Activated T-helper 9 cell treated with anti-CD3 and anti-CD28 coated beads, Interleukin-2, amount 50 U/mL, for 16 hours (primary cell): ENCODE measurements at regions not wholly inside any gene's neighbourhood (a gene's known extent, or its start where the extent isn't known, plus 50 kb on each side); places are given as distances from the start of the nearest gene placed in this dataset.

Experiments used
- DNase-seq: peaks from one replicate; pipeline ENCODE4 v3.0.0-alpha.2; 2020; ENCODE audit warnings: low read depth

DNA sequence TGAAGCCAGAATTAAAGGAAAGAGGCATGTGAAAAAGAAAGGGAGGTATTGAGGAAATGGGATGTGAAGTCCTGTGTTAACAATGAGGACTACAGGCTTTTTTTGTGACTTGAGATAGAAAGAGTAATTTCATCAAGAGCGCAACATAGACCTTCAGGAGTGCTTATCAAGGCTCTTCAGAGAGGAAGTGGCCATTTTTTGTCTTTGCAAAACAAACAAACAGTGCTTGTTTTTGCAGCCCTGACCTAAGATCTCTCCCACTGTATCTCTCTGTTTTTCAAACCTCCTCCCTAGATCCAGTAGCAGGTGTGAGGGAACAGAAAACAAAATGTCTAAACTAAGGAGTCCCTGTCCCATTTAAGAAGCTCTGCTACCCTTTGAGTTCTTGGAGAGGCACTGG is 710.3 kb upstream of the MARCKS start:
- no peak for DNase-seq

- DNase-seq: no peak
These were observed 709.6 kb upstream of the MARCKS start for GRCh38 chr6:113147544-113147943.

DNA sequence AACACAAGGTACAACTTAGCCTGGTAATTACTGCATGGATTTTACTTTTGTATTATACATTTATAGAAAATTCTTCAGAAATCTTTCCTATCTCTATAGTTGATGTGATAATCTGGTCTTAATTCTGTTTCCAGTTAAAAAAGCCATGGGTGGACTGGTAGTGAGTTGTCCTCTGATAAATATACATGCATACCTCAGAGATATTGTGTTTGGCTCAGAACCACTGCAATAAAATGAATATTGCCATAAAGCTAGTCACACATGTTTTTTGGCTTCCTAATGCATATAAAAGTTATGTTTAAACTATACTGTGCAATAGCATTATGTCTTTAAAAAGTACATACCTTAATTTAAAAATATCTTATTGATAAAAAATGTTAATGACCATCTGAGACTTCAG is 708.6 kb upstream of the MARCKS start:
- no peak for DNase-seq

- no peak for DNase-seq
These were observed 707.6 kb upstream of the MARCKS start for GRCh38 chr6:113149511-113149910.

- DNase-seq: no peak
These were observed 696.7 kb upstream of the MARCKS start for GRCh38 chr6:113160306-113161017.

DNA sequence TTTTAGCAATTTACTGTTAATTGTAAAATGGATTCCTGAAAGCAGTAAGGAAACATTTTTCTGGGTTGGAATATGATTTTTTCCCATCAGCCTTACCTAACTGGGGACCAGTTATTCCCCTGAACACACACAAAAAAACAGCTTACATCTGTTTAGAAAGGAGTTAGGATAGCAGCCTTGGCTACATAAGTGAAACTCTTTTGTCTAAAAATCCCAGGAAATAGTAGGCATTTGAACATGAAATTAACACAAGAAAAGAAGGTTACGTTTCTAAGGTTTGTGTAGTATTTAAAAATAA is 696.2 kb upstream of the MARCKS start:
- DNase-seq: no peak

DNA sequence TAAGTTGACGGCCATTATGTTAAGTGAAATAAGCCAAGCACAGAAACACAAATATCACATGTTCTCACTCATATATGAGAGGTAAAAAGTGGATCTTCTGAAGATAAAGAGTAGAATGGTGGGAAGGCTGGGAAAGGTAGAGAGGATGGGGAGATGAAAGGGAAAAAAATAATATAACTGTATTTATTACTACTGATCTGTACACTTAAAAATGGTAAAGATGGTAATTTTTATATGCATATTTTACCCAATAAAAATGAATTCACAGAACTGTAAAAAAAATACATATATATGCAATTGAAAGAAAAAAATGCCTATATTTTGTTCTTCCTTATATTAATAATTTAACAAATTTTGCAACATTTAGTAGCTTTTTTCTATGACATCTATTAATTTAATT is 694.4 kb upstream of the MARCKS start:
- no peak for DNase-seq

GRCh38 chr6:113168057-113168456 is 689.1 kb upstream of the MARCKS start:
- no peak for DNase-seq

DNA sequence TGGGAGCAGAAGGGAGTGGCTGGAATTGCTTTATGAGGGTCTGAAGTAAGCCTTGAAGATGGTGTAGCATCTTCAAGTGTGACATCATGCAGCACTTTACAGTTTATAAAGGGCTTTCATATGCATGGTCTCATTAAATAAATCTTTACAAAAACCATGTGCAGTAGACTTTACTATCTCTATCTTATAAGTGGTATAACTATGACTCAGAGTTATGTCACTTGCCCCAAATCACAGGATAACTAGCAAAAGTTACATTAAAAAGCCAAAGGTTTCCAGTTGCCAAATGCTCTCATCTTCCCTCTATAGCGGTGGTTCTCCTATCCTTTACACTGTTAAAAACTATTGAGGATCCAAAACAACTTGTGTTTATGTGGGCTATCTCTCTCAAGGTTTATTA is 687.7 kb upstream of the MARCKS start:
- DNase-seq: no peak

GRCh38 chr6:113170454-113170853 is 686.7 kb upstream of the MARCKS start:
- no peak for DNase-seq

- DNase-seq: no peak
These were observed 685.3 kb upstream of the MARCKS start for GRCh38 chr6:113171882-113172281.

DNA sequence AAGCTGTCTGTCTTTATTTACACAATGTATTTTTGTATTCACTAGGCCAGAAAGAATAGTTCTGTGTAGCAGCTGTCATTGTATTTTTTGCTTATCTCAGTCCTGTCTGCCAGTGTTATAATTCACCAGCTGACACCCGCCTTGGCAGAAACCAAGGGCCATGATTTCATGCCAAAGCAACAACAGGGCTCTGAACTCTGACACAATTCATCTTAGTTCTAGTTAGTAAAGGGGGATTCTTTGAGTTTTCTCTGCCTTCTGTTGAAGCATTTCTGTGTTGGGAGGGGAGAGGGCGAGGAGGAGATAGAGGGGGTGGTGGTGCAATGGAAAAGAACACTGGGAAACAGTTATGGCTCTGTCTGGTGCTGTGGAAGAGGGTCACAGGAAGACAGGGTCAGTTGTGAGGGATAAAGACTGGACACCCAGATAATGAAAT is 684.6 kb upstream of the MARCKS start:
- DNase-seq: no peak

GRCh38 chr6:113178349-113178748 is 678.8 kb upstream of the MARCKS start:
- DNase-seq: no peak

GRCh38 chr6:113181164-113181563 is 676.0 kb upstream of the MARCKS start:
- DNase-seq: no peak

- DNase-seq: no peak
These were observed 674.6 kb upstream of the MARCKS start for GRCh38 chr6:113182370-113183141.

- no peak for DNase-seq
These were observed 672.9 kb upstream of the MARCKS start for GRCh38 chr6:113184291-113184690.

DNA sequence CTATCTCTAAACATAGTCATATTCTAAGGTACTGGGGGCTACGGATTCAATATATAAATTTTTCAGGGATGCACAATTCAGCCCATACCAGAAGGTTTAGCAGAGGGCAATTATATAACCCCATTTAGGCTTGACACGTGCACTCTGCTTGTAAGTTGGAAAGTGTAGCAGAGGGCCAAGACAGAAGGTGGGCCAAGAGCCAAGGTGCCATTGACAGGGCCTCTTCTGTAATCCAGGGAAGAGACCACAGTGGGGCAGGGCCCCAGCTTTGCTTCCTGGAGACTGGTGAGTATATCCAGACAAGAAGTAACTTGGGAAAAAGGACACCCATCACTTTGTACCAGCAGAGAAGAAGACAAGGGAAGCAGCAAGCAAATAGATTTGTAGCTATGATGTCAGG is 672.4 kb upstream of the MARCKS start:
- DNase-seq: no peak

DNA sequence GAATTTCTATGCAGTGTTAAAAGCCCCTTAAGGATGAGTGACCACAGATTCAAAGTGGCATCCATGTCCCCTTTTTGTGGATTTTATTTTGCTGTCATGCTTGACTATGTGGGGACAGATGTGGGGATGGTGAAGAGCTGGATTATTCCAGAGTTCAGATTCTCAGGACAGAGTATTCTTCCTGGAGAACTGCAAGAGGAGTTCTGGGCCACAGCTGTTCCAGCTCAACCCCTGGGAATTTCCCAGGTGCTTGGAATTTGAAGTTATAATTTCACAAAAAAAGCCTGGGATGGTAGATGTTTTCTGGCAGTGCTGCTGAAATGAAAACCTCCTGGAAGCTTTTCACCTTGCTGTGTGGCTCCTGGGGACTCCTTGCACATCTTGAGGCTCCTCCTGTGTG is 671.8 kb upstream of the MARCKS start:
- DNase-seq: no peak

GRCh38 chr6:113187661-113188060 is 669.5 kb upstream of the MARCKS start:
- no peak for DNase-seq

GRCh38 chr6:113188962-113189361 is 668.2 kb upstream of the MARCKS start:
- DNase-seq: no peak

DNA sequence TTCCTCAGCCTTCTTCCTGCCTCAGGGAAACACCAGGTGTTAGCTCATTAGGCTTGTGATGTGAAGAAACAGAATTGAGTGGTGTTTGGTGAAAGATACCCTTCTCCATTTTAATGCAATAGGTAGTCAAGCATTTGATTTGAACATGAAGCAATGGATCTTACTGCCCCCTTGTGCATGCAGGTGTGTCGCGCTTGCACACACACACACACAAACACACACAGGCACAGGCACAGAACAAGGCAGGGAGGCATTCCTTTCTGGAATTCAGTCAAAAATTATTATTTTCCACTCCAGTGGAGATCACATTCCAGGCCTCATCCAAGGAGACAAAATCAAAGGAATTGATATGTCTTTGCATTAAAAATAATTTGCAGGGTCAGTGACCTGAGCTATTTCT is 667.0 kb upstream of the MARCKS start:
- DNase-seq: no peak

DNA sequence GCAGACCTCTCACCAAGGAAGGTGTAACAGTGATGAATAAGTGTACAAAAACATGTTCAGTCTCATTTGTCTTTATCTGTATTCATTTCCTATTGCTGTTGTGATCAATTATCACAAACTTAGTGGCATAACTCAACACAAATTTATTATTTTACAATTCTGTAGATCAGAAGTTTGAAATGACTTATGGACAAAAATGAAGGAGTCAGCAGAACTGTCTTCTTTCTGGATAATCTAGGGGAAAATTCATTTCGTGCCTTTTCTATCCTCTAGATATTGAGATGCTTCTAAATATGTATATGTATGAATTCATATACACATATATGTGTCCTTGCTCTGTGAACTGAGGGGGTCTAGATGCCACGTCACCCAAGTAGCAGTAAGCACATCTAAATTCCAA is 663.1 kb upstream of the MARCKS start:
- no peak for DNase-seq

GRCh38 chr6:113202852-113203714 is 654.1 kb upstream of the MARCKS start:
- DNase-seq: no peak
